ENCODE measurements at regions not wholly inside any gene's neighbourhood (a gene's known extent, or its start where the extent isn't known, plus 50 kb on each side); places are given as distances from the start of the nearest gene placed in this dataset.

- no peak for TF ChIP-seq POLR2A (IDR thresholded peaks at IDR 0.05)
- TF ChIP-seq CTCF (IDR thresholded peaks at IDR 0.05), result no peak
- TF ChIP-seq EP300 (IDR thresholded peaks at IDR 0.05), result no peak
Observed at GRCh38 chr3:116561529-116561928, 116.2 kb upstream of the LSAMP start.

All from ovary (tissue), 3 donors.